ENCODE measurements at regions not wholly inside any gene's neighbourhood (a gene's known extent, or its start where the extent isn't known, plus 50 kb on each side); places are given as distances from the start of the nearest gene placed in this dataset.

GRCh38 chr6:51261691-51262090 is 443.0 kb downstream of the TFAP2B start:
- Mint-ChIP-seq H3K36me3 (ENCODE audit: unreplicated experiment) (no peaks in the 10 kb centered on the region), H3K4me3 (ENCODE audit: unreplicated experiment) (no peak overlapping the region), H3K27ac (ENCODE audit: unreplicated experiment) (no peak overlapping the region), H3K9me3 (ENCODE audit: unreplicated experiment) (no peaks in the 10 kb centered on the region), H3K4me1 (ENCODE audit: low read depth, unreplicated experiment) (no peaks in the 10 kb centered on the region), H3K27me3 (ENCODE audit: unreplicated experiment) (no peaks in the 10 kb centered on the region)
- DNase-seq = no peak
- TF ChIP-seq, protein P1, sequence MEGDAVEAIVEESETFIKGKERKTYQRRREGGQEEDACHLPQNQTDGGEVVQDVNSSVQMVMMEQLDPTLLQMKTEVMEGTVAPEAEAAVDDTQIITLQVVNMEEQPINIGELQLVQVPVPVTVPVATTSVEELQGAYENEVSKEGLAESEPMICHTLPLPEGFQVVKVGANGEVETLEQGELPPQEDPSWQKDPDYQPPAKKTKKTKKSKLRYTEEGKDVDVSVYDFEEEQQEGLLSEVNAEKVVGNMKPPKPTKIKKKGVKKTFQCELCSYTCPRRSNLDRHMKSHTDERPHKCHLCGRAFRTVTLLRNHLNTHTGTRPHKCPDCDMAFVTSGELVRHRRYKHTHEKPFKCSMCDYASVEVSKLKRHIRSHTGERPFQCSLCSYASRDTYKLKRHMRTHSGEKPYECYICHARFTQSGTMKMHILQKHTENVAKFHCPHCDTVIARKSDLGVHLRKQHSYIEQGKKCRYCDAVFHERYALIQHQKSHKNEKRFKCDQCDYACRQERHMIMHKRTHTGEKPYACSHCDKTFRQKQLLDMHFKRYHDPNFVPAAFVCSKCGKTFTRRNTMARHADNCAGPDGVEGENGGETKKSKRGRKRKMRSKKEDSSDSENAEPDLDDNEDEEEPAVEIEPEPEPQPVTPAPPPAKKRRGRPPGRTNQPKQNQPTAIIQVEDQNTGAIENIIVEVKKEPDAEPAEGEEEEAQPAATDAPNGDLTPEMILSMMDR (IDR thresholded peaks at IDR 0.05; ENCODE audit: partially characterized antibody, unreplicated experiment) = no peak

GRCh38 chr6:51265426-51265825 is 446.8 kb downstream of the TFAP2B start:
- H3K4me1 Mint-ChIP-seq (ENCODE audit: low read depth, unreplicated experiment) = no peaks in the 10 kb centered on the region
- no peak for DNase-seq
- TF ChIP-seq, protein P1 (IDR thresholded peaks at IDR 0.05; ENCODE audit: partially characterized antibody, unreplicated experiment) = no peak
- no peaks in the 10 kb centered on the region for H3K36me3 Mint-ChIP-seq (ENCODE audit: unreplicated experiment)
- H3K9me3 Mint-ChIP-seq (ENCODE audit: unreplicated experiment) = no peaks in the 10 kb centered on the region
- no peak overlapping the region for H3K4me3 Mint-ChIP-seq (ENCODE audit: unreplicated experiment)
- no peaks in the 10 kb centered on the region for H3K27me3 Mint-ChIP-seq (ENCODE audit: unreplicated experiment)
- no peak overlapping the region for H3K27ac Mint-ChIP-seq (ENCODE audit: unreplicated experiment)

GRCh38 chr6:51266604-51267003 is 447.9 kb downstream of the TFAP2B start:
- H3K36me3 Mint-ChIP-seq (ENCODE audit: unreplicated experiment) = no peaks in the 10 kb centered on the region
- no peak overlapping the region for H3K27ac Mint-ChIP-seq (ENCODE audit: unreplicated experiment)
- no peak overlapping the region for H3K4me3 Mint-ChIP-seq (ENCODE audit: unreplicated experiment)
- H3K27me3 Mint-ChIP-seq (ENCODE audit: unreplicated experiment) = no peaks in the 10 kb centered on the region
- TF ChIP-seq, protein P1 (IDR thresholded peaks at IDR 0.05; ENCODE audit: partially characterized antibody, unreplicated experiment) = no peak
- no peaks in the 10 kb centered on the region for H3K9me3 Mint-ChIP-seq (ENCODE audit: unreplicated experiment)
- DNase-seq = no peak
- H3K4me1 Mint-ChIP-seq (ENCODE audit: low read depth, unreplicated experiment) = no peaks in the 10 kb centered on the region

- Mint-ChIP-seq H3K27me3 (ENCODE audit: unreplicated experiment) (no peaks in the 10 kb centered on the region), H3K27ac (ENCODE audit: unreplicated experiment) (no peak overlapping the region), H3K4me3 (ENCODE audit: unreplicated experiment) (no peak overlapping the region), H3K9me3 (ENCODE audit: unreplicated experiment) (no peaks in the 10 kb centered on the region), H3K36me3 (ENCODE audit: unreplicated experiment) (no peaks in the 10 kb centered on the region), H3K4me1 (ENCODE audit: low read depth, unreplicated experiment) (no peaks in the 10 kb centered on the region)
- TF ChIP-seq, protein P1 (IDR thresholded peaks at IDR 0.05; ENCODE audit: partially characterized antibody, unreplicated experiment) = no peak
- no peak for DNase-seq
Observed at GRCh38 chr6:51268666-51269065, 450.0 kb downstream of the TFAP2B start.

DNA sequence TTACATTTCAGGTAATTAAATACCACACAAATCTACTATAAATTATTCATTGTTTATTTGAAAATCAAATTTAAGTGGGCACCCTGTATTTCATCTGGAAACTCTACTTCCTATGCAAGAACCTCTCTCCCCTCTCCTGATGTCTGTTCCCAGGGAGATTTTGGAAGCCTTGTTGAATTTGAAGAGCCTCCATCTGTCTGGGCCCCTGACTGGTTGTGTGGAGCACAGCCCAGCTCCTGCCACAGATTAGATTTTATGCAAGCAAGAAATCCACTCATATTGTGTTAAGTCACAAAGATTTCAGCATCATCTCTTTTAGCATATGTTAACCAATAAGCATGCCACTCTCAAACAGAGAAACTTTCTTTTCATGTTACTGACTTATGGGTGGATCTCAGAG is 451.2 kb downstream of the TFAP2B start:
- TF ChIP-seq, protein P1 (IDR thresholded peaks at IDR 0.05; ENCODE audit: partially characterized antibody, unreplicated experiment) = no peak
- H3K4me1 Mint-ChIP-seq (ENCODE audit: low read depth, unreplicated experiment) = no peaks in the 10 kb centered on the region
- no peak overlapping the region for H3K27ac Mint-ChIP-seq (ENCODE audit: unreplicated experiment)
- no peaks in the 10 kb centered on the region for H3K9me3 Mint-ChIP-seq (ENCODE audit: unreplicated experiment)
- DNase-seq = no peak
- H3K36me3 Mint-ChIP-seq (ENCODE audit: unreplicated experiment) = no peaks in the 10 kb centered on the region
- H3K27me3 Mint-ChIP-seq (ENCODE audit: unreplicated experiment) = no peaks in the 10 kb centered on the region
- no peak overlapping the region for H3K4me3 Mint-ChIP-seq (ENCODE audit: unreplicated experiment)

Data from glutamatergic neuron (in vitro differentiated cells).